Loucy (cell line): ENCODE measurements at regions not wholly inside any gene's neighbourhood (a gene's known extent, or its start where the extent isn't known, plus 50 kb on each side); places are given as distances from the start of the nearest gene placed in this dataset.

Source experiments
- H2AFZ ChIP-seq: fragments of 200-600 bp; sonication (generic); 2 replicates; pipeline ENCODE4 v1.6.0; 2016; ENCODE audit warnings: antibody characterized with exemption, mild to moderate bottlenecking, low read length, moderate library complexity
- H3F3A ChIP-seq: fragments of 200-600 bp; 2 replicates; pipeline ENCODE4 v1.6.0; 2016; ENCODE audit warnings: antibody characterized with exemption, low read depth, mild to moderate bottlenecking
- H3K27me3 ChIP-seq: fragments of 200-600 bp; sonication (generic); 2 replicates; pipeline ENCODE4 v1.6.1; 2014; ENCODE audit warnings: low read length, mild to moderate bottlenecking; ENCODE audit not compliant: insufficient read depth, poor library complexity, severe bottlenecking
- H3K36me3 ChIP-seq: fragments of 200-600 bp; sonication (generic); 2 replicates; pipeline ENCODE4 v1.6.1; 2016; ENCODE audit warnings: low read length; ENCODE audit not compliant: insufficient read depth
- H3K4me1 ChIP-seq: fragments of 200-600 bp; sonication (generic); 2 replicates; pipeline ENCODE4 v1.5.1; 2014; ENCODE audit warnings: low read length, mild to moderate bottlenecking; ENCODE audit not compliant: insufficient read depth, poor library complexity, severe bottlenecking
- H3K4me2 ChIP-seq: fragments of 200-600 bp; sonication (generic); 2 replicates; pipeline ENCODE4 v1.6.0; 2014; ENCODE audit warnings: antibody characterized with exemption, low read length, low read depth, mild to moderate bottlenecking; ENCODE audit not compliant: poor library complexity, severe bottlenecking
- H3K4me3 ChIP-seq: fragments of 200-600 bp; sonication (generic); 2 replicates; pipeline ENCODE4 v1.5.1; 2014; ENCODE audit warnings: low read length, mild to moderate bottlenecking, mixed read lengths; ENCODE audit not compliant: poor library complexity, severe bottlenecking
- H3K79me2 ChIP-seq: fragments of 200-600 bp; sonication (generic); 2 replicates; pipeline ENCODE4 v1.6.1; 2014; ENCODE audit warnings: low read length; ENCODE audit not compliant: insufficient read depth
- H3K9ac ChIP-seq: fragments of 200-600 bp; sonication (generic); 2 replicates; pipeline ENCODE4 v1.6.0; 2014; ENCODE audit warnings: mild to moderate bottlenecking, low read depth, low read length, moderate library complexity; ENCODE audit not compliant: poor library complexity, severe bottlenecking
- H3K9me2 ChIP-seq: fragments of 200-600 bp; sonication (generic); replicated peaks from 2 replicates; pipeline ENCODE4 v1.6.1; 2016; ENCODE audit warnings: low read depth, low read length, mixed read lengths
- H3K9me3 ChIP-seq: fragments of 200-600 bp; sonication (generic); 2 replicates; pipeline ENCODE4 v1.6.1; 2014; ENCODE audit warnings: mild to moderate bottlenecking, antibody characterized with exemption, low read length, low read depth; ENCODE audit not compliant: insufficient read depth
- H4K20me1 ChIP-seq: fragments of 200-600 bp; sonication (generic); 2 replicates; pipeline ENCODE4 v1.6.0; 2014; ENCODE audit warnings: antibody characterized with exemption, low read length, mild to moderate bottlenecking; ENCODE audit not compliant: insufficient read depth, poor library complexity, severe bottlenecking
- CTCF ChIP-seq: fragments of 200-600 bp; sonication (generic); conservative IDR thresholded peaks from 2 replicates; pipeline ENCODE4 v1.5.1; 2014; ENCODE audit warnings: mild to moderate bottlenecking, antibody characterized with exemption, low read length
- EZH2phosphoT487 ChIP-seq: fragments of 200-600 bp; IDR thresholded peaks from 2 replicates; pipeline ENCODE4 v1.6.1; 2018; ENCODE audit warnings: antibody characterized with exemption, mild to moderate bottlenecking, moderate library complexity, borderline replicate concordance

GRCh38 chr6:1250489-1251197 lies 61.3 kb upstream of the FOXQ1 start:
- H3K9me3 ChIP-seq, result no peaks in the 10 kb centered on the region
- TF ChIP-seq EZH2phosphoT487 (no peak), CTCF (no peak)

GRCh38 chr6:1247894-1248293 lies 64.0 kb upstream of the FOXQ1 start:
- no peaks in the 10 kb centered on the region for H3K9me2 ChIP-seq
- H3K27me3 ChIP-seq, result peaks cover 4% of the 10 kb centered on the region
- no peak for TF ChIP-seq CTCF
- H3K4me1 ChIP-seq, result peaks cover 6% of the 10 kb centered on the region
- H3K36me3 ChIP-seq, result no peaks in the 10 kb centered on the region
- H4K20me1 ChIP-seq, result no peaks in the 10 kb centered on the region
- H3K9me3 ChIP-seq, result no peaks in the 10 kb centered on the region
- H3K79me2 ChIP-seq, result no peaks in the 10 kb centered on the region
- H2AFZ ChIP-seq, result no peak overlapping the region
- H3K9ac ChIP-seq, result no peak overlapping the region
- no peak overlapping the region for H3K4me3 ChIP-seq
- H3F3A ChIP-seq, result no peaks in the 10 kb centered on the region
- H3K4me2 ChIP-seq, result no peak overlapping the region

More at GRCh38 chr6:1250489-1251197, 61.3 kb upstream of the FOXQ1 start:
- Histone ChIP-seq H3K4me3 (no peak overlapping the region), H3K9ac (no peak overlapping the region), H3F3A (no peaks in the 10 kb centered on the region), H3K36me3 (no peaks in the 10 kb centered on the region), H3K27me3 (peaks cover 4% of the 10 kb centered on the region), H3K4me1 (peaks cover 12% of the 10 kb centered on the region), H3K79me2 (no peaks in the 10 kb centered on the region), H2AFZ (no peak overlapping the region), H4K20me1 (no peaks in the 10 kb centered on the region), H3K9me2 (no peaks in the 10 kb centered on the region), H3K4me2 (peak overlapping the region; percentile 4)

- H3K79me2 ChIP-seq, result no peaks in the 10 kb centered on the region
These were observed 64.8 kb upstream of the FOXQ1 start for GRCh38 chr6:1247056-1247455.

More at GRCh38 chr6:1247056-1247455, 64.8 kb upstream of the FOXQ1 start:
- TF ChIP-seq EZH2phosphoT487 (no peak), CTCF (no peak)
- no peaks in the 10 kb centered on the region for H3F3A ChIP-seq
- peaks cover 4% of the 10 kb centered on the region for H3K27me3 ChIP-seq
- H3K36me3 ChIP-seq, result no peaks in the 10 kb centered on the region
- peaks cover 6% of the 10 kb centered on the region for H3K4me1 ChIP-seq
- no peak overlapping the region for H2AFZ ChIP-seq
- H3K9me3 ChIP-seq, result no peaks in the 10 kb centered on the region
- H3K4me3 ChIP-seq, result no peak overlapping the region
- H3K4me2 ChIP-seq, result no peak overlapping the region
- no peaks in the 10 kb centered on the region for H4K20me1 ChIP-seq
- no peak overlapping the region for H3K9ac ChIP-seq
- no peaks in the 10 kb centered on the region for H3K9me2 ChIP-seq
